SKM-1 (cell line): ENCODE measurements at regions not wholly inside any gene's neighbourhood (a gene's known extent, or its start where the extent isn't known, plus 50 kb on each side); places are given as distances from the start of the nearest gene placed in this dataset.
A peak's percentile ranks its signal among the peaks of the same experiment; 100 is the strongest.

Experiments used
- DNase-seq: peaks from one replicate; lab custom pipeline; 2025; ENCODE audit not compliant: unreplicated experiment; lab: John Stamatoyannopoulos, UW

- DNase-seq = no peak
Measured at GRCh38 chr13:76461484-76461883, 424.7 kb downstream of the KCTD12 start.

- DNase-seq = no peak
Measured at GRCh38 chr13:76459863-76460262, 426.3 kb downstream of the KCTD12 start.

- no peak for DNase-seq
Measured at GRCh38 chr13:76455960-76456359, 430.2 kb downstream of the KCTD12 start.

GRCh38 chr13:76454991-76455390 is 431.2 kb downstream of the KCTD12 start:
- no peak for DNase-seq

GRCh38 chr13:76449716-76450115 is 436.5 kb downstream of the KCTD12 start:
- no peak for DNase-seq

GRCh38 chr13:76446191-76446590 is 440.0 kb downstream of the KCTD12 start:
- DNase-seq = no peak

GRCh38 chr13:76440568-76440967 is 445.6 kb downstream of the KCTD12 start:
- DNase-seq = no peak

- no peak for DNase-seq
Measured at GRCh38 chr13:76439546-76439945, 446.7 kb downstream of the KCTD12 start.

GRCh38 chr13:76438050-76438449 is 448.2 kb downstream of the KCTD12 start:
- DNase-seq = no peak

- DNase-seq = no peak
Measured at GRCh38 chr13:76425935-76426334, 460.3 kb downstream of the KCTD12 start.

GRCh38 chr13:76421011-76421410 is 465.2 kb downstream of the KCTD12 start:
- DNase-seq = no peak

GRCh38 chr13:76418404-76418803 is 467.8 kb downstream of the KCTD12 start:
- DNase-seq = no peak

- DNase-seq = no peak
Measured at GRCh38 chr13:76414320-76414719, 471.9 kb downstream of the KCTD12 start.

GRCh38 chr13:76406243-76406642 is 480.0 kb downstream of the KCTD12 start:
- DNase-seq = no peak

GRCh38 chr13:76398425-76398824 is 487.8 kb downstream of the KCTD12 start:
- DNase-seq = no peak

- DNase-seq = no peak
Measured at GRCh38 chr13:76397413-76397812, 488.8 kb downstream of the KCTD12 start.

- no peak for DNase-seq
Measured at GRCh38 chr13:76389321-76389720, 496.9 kb downstream of the KCTD12 start.

GRCh38 chr13:76387566-76387965 is 498.6 kb downstream of the KCTD12 start:
- DNase-seq = peak; percentile 20

GRCh38 chr13:76386321-76386720 is 499.9 kb downstream of the KCTD12 start:
- DNase-seq = no peak

GRCh38 chr13:76385586-76385985 is 500.6 kb downstream of the KCTD12 start:
- DNase-seq = no peak

GRCh38 chr13:76383676-76384461 is 502.3 kb downstream of the KCTD12 start:
- no peak for DNase-seq

GRCh38 chr13:76380446-76381065 is 505.6 kb downstream of the KCTD12 start:
- no peak for DNase-seq
